ENCODE measurements at regions not wholly inside any gene's neighbourhood (a gene's known extent, or its start where the extent isn't known, plus 50 kb on each side); places are given as distances from the start of the nearest gene placed in this dataset.

DNA sequence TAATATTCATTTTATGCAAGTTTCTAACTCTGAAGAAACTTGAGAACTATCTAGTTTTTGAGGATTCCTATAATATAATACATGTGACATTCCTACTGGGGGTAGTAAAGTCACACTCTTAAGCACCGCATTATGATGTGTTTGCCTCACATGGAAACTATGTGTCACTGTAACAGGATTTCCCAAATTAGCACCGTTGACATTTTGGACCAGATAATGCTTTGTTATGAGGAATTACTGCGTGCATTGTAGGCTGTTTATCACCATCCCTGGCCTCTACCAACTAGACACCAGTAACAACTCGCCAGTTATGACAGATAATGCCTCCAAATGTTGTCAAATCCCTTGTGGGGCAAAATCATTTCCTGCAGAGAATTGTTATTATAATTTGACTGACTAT is 267.8 kb downstream of the RAP2B start:
- Histone ChIP-seq H3K9me3 (ENCODE audit: control insufficient read depth, low read length) (no peaks in the 10 kb centered on the region), H3K79me2 (no peaks in the 10 kb centered on the region), H3K4me2 (ENCODE audit: low read length) (no peak overlapping the region), H3K4me1 (no peaks in the 10 kb centered on the region), H3K27me3 (ENCODE audit: control insufficient read depth, insufficient read depth, low read length) (no peaks in the 10 kb centered on the region), H3K27ac (no peak overlapping the region), H3K4me3 (ENCODE audit: low read depth, low read length) (no peak overlapping the region), H3K9ac (no peak overlapping the region), H2AFZ (no peak overlapping the region), H3K36me3 (ENCODE audit: control insufficient read depth, insufficient read depth, low read length) (no peaks in the 10 kb centered on the region)
- TF ChIP-seq, protein P1, sequence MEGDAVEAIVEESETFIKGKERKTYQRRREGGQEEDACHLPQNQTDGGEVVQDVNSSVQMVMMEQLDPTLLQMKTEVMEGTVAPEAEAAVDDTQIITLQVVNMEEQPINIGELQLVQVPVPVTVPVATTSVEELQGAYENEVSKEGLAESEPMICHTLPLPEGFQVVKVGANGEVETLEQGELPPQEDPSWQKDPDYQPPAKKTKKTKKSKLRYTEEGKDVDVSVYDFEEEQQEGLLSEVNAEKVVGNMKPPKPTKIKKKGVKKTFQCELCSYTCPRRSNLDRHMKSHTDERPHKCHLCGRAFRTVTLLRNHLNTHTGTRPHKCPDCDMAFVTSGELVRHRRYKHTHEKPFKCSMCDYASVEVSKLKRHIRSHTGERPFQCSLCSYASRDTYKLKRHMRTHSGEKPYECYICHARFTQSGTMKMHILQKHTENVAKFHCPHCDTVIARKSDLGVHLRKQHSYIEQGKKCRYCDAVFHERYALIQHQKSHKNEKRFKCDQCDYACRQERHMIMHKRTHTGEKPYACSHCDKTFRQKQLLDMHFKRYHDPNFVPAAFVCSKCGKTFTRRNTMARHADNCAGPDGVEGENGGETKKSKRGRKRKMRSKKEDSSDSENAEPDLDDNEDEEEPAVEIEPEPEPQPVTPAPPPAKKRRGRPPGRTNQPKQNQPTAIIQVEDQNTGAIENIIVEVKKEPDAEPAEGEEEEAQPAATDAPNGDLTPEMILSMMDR (IDR thresholded peaks at IDR 0.05), result no peak

DNA sequence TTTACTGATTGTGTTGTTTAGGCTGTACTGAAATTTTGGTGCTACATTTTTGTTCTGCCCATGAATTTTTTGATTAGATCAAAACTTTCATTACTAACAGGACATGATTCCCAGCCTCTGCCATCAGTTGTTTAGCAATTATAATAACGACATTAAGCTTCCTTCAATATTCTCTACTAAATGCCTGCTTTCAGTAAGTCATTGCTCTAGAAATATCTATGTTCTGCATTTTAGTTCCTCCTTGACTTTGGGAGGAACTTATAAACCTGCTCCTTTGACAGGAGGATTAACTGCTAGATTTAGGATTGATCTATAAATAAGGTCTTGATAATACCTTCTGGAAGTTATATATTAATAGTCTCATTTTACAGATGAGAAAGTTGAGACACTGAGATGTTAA is 269.1 kb downstream of the RAP2B start:
- no peak overlapping the region for H3K27ac ChIP-seq
- no peak overlapping the region for H3K4me3 ChIP-seq (ENCODE audit: low read depth, low read length)
- no peaks in the 10 kb centered on the region for H3K79me2 ChIP-seq
- H3K9me3 ChIP-seq (ENCODE audit: control insufficient read depth, low read length), result no peaks in the 10 kb centered on the region
- H3K9ac ChIP-seq, result no peak overlapping the region
- TF ChIP-seq, protein P1 (IDR thresholded peaks at IDR 0.05), result no peak
- no peak overlapping the region for H3K4me2 ChIP-seq (ENCODE audit: low read length)
- H3K36me3 ChIP-seq (ENCODE audit: control insufficient read depth, insufficient read depth, low read length), result no peaks in the 10 kb centered on the region
- H3K4me1 ChIP-seq, result no peaks in the 10 kb centered on the region
- H2AFZ ChIP-seq, result no peak overlapping the region
- no peaks in the 10 kb centered on the region for H3K27me3 ChIP-seq (ENCODE audit: control insufficient read depth, insufficient read depth, low read length)

DNA sequence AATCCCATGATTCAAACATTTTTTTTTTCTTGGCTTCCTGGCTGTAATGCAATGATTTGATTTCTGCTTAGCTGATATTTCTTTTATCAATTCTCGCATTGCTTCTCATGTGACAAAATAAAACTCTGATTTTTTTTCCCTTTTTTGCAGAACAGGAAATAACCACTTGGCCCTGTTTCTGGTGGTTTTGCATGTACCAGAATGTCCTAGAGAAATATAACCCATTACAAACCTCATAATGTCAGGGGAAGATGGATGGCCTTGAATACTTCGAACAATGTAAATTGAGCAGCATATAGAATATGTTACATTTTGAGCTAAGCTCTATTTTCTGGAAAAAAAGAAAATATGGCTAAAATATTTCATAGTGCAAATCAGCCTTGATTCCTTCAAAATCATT is 275.6 kb downstream of the RAP2B start:
- Histone ChIP-seq H3K4me1 (peaks cover 2% of the 10 kb centered on the region), H3K9ac (no peak overlapping the region), H3K27me3 (ENCODE audit: control insufficient read depth, insufficient read depth, low read length) (no peaks in the 10 kb centered on the region), H2AFZ (peak overlapping the region; percentile 5), H3K36me3 (ENCODE audit: control insufficient read depth, insufficient read depth, low read length) (no peaks in the 10 kb centered on the region), H3K4me2 (ENCODE audit: low read length) (no peak overlapping the region), H3K9me3 (ENCODE audit: control insufficient read depth, low read length) (no peaks in the 10 kb centered on the region), H3K79me2 (no peaks in the 10 kb centered on the region), H3K27ac (no peak overlapping the region), H3K4me3 (ENCODE audit: low read depth, low read length) (no peak overlapping the region)
- TF ChIP-seq, protein P1 (IDR thresholded peaks at IDR 0.05), result no peak

DNA sequence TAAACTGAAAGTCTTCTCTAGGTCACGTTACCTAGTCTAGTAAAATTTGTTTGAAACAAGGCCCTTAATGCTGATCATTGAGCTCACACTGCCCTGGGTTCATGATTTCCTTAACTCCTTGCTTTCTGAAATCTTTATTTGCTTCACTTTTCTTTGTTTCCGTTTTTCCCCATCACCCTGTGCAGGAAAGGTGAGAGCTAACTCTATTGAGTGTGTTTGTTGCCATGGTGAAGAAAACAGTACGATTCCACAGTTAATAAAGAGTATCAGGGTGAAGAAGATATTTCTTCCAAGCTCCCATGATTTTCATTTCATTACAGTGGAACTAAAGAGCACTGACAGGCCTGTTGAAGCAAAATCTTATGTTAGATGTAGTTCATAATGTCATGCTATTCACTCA is 276.2 kb downstream of the RAP2B start:
- Histone ChIP-seq H3K9ac (no peak overlapping the region), H2AFZ (peak overlapping the region; percentile 19), H3K4me1 (peaks cover 2% of the 10 kb centered on the region), H3K79me2 (no peaks in the 10 kb centered on the region), H3K27ac (no peak overlapping the region), H3K36me3 (ENCODE audit: control insufficient read depth, insufficient read depth, low read length) (no peaks in the 10 kb centered on the region), H3K4me3 (ENCODE audit: low read depth, low read length) (no peak overlapping the region), H3K27me3 (ENCODE audit: control insufficient read depth, insufficient read depth, low read length) (no peaks in the 10 kb centered on the region), H3K4me2 (ENCODE audit: low read length) (no peak overlapping the region), H3K9me3 (ENCODE audit: control insufficient read depth, low read length) (no peaks in the 10 kb centered on the region)
- TF ChIP-seq, protein P1 (IDR thresholded peaks at IDR 0.05), result no peak

DNA sequence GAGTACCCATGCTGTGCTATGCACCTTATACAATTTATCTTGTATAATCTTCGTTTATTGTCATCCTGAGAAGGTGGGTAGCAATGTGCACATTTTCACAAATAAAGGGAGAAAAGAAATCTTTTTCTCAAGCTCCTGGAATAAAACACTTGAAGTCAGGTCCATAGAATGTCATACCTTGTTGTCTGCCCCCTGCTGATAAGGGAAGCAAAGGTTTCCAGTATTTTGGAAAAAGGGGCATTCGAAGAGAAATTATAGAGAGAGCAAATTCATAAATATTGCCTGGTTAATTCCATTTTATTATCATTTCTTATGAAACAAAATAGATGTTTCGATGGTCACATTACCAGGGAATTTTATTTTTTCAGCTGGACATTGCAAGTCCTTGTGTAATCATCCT is 277.8 kb downstream of the RAP2B start:
- Histone ChIP-seq H3K27me3 (ENCODE audit: control insufficient read depth, insufficient read depth, low read length) (no peaks in the 10 kb centered on the region), H3K79me2 (no peaks in the 10 kb centered on the region), H3K9ac (no peak overlapping the region), H3K4me3 (ENCODE audit: low read depth, low read length) (no peak overlapping the region), H3K27ac (no peak overlapping the region), H3K9me3 (ENCODE audit: control insufficient read depth, low read length) (no peaks in the 10 kb centered on the region), H2AFZ (no peak overlapping the region), H3K36me3 (ENCODE audit: control insufficient read depth, insufficient read depth, low read length) (no peaks in the 10 kb centered on the region), H3K4me2 (ENCODE audit: low read length) (no peak overlapping the region), H3K4me1 (peaks cover 2% of the 10 kb centered on the region)
- TF ChIP-seq, protein P1 (IDR thresholded peaks at IDR 0.05), result no peak

Data from parathyroid adenoma (tissue), 2 donors.